VCaP (cell line): ENCODE measurements at regions not wholly inside any gene's neighbourhood (a gene's known extent, or its start where the extent isn't known, plus 50 kb on each side); places are given as distances from the start of the nearest gene placed in this dataset.

ENCODE experiments used
- H3K27ac ChIP-seq: fragments of 450-650 bp; 2 replicates; pipeline ENCODE4 v1.5.1; 2017
- TF ChIP-seq, protein P1 (sequence below): fragments of 450-650 bp; conservative IDR thresholded peaks from 2 replicates; pipeline ENCODE4 v1.5.1; 2017; ENCODE audit warnings: mild to moderate bottlenecking, moderate library complexity

DNA sequence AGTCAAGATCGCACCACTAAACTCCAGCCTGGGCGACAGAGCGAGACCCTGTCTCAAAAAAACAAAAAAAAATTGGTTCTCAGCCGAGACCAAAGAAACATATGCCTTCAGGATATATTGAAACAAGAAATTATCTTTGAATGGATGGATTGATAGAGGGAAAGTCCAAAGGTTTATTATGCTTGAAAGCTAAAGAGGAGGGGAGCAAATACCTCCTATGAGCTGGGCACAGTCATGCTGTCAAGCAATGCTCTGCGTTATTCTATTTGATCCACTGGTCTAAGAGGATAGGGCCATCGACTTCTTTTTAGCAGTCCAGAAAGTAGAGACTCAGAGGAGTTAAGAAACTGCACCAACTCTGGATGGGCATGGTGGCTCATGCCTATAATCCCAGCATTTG is 85.9 kb upstream of the SLC34A2 start:
- TF ChIP-seq, protein P1, sequence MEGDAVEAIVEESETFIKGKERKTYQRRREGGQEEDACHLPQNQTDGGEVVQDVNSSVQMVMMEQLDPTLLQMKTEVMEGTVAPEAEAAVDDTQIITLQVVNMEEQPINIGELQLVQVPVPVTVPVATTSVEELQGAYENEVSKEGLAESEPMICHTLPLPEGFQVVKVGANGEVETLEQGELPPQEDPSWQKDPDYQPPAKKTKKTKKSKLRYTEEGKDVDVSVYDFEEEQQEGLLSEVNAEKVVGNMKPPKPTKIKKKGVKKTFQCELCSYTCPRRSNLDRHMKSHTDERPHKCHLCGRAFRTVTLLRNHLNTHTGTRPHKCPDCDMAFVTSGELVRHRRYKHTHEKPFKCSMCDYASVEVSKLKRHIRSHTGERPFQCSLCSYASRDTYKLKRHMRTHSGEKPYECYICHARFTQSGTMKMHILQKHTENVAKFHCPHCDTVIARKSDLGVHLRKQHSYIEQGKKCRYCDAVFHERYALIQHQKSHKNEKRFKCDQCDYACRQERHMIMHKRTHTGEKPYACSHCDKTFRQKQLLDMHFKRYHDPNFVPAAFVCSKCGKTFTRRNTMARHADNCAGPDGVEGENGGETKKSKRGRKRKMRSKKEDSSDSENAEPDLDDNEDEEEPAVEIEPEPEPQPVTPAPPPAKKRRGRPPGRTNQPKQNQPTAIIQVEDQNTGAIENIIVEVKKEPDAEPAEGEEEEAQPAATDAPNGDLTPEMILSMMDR: no peak
- H3K27ac ChIP-seq: no peak overlapping the region

DNA sequence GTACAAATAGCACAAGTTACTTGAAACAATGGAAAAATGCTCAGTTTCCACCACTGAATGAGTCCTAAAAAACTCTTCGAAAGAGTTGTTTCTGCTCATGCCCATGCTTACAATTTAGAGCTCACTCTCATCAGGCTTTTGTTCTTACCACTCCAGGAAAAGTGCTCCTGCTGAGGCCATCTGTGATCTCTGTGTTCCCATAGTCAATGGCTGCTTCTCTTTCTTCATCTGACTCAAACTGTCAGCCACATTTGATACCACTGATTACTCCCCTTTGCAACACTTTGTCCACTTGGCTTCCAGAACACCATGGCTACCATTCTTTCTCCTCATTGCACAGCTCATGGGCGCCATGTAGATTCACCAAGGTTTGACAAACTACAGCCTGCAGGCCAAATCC is 80.0 kb upstream of the SLC34A2 start:
- TF ChIP-seq, protein P1: no peak
- no peak overlapping the region for H3K27ac ChIP-seq

DNA sequence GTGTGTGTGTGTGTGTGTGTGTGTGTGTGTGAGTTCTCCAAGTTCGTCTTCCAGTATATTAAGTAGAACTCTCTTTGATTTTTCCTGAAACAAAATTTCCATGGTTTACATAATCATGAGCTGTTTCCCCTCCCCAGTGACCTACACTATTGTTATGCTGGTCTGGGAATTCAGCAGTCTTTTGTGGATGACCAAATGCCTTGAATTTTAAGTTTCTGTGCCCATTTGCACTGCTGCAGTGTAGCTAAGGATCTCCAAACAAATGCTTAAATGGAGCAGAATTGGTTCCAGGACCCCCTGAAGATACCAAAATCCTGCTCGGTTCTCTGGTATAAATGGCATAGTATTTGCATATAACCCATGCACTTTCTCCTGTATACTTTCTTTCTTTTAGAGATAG is 77.2 kb upstream of the SLC34A2 start:
- no peak overlapping the region for H3K27ac ChIP-seq
- TF ChIP-seq, protein P1: no peak

DNA sequence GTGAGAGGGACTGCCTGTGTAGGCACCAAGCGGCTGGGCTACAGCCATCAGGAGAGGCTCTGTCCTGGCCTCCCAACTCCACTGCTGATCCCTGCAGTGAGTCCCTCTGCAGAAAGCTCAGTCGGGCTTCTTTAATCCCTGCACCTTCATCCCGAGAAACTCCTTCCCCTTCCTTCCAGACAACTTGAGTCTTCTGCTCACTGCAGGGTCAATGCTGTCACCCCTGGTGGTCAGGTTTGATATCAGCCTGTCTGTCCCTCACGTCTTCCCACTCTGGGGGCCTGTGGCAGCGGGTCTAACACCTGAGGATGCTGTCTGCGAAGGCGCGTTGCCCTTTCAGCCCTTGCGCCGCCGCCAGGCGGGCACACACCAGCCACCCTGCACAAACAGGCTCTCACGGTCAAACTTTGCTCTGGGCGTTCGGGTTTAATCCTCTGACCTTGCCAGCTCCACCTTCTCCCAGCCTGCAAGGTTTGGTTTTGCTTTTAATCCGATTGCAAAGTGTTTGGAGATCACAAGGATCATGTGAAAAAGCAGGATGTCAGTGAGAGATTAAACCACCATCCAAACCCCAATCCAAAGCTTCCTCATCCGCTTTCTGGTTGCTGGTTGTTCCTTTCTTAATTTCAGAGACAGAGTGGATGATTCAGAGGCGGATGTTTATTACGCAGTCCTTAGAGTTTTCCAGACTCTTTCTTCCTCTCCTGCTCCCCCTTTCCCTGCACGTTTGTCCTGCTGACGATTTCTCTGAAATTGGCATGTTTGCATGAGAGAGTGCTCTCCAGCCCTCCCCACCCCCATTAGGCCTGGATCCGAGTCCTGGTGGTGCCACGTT is 74.8 kb upstream of the SLC34A2 start:
- no peak overlapping the region for H3K27ac ChIP-seq
- TF ChIP-seq, protein P1: no peak

DNA sequence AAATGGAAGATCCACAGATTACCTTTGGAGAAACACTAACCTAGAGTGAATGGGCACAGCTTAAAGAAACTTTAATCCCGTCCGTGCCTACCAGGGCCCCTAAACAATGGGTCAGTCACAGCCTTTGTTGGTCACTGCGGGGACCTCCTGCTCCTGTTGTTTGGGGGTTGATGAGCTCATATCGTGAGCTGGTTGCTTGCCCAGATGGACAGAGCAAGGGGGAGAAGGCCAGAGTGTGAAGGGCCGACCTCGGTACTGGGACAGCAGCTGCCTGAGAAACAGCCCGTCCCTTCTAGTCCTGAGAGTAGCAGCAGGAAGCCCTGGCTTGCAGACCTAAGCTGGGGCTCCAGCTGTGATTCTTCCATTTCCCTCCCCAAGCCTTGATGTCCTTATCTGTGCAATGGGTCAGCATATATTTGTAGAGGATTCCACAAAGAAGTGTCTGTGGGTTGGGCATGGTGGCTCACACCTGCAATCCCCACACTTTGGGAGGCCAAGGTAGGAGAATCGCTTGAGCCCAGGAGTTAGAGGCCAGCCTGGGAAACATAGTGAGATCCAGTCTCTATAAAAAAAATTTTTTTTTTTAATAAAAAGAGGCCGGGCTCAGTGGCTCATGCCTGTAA is 69.6 kb upstream of the SLC34A2 start:
- TF ChIP-seq, protein P1: no peak
- no peak overlapping the region for H3K27ac ChIP-seq

DNA sequence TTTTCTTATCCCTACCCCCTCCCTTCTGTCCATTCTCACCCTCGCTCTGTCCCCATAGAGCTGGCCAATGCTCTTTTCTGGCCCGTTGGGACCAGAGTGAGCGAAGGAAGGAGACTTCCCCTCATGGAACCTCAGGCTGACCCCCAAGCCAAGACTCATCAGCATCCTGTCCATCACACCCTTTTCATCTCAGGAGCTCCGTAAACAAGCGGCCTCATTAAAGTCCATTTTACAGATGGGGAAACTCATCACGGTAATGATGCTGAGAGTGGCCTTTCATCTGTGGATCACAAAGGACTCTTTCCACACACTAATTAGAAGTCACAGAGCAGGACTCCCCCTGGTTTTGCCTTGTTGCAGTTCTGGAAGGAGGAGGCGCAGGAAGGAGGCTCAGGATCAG is 67.4 kb upstream of the SLC34A2 start:
- TF ChIP-seq, protein P1: no peak
- H3K27ac ChIP-seq: no peak overlapping the region

DNA sequence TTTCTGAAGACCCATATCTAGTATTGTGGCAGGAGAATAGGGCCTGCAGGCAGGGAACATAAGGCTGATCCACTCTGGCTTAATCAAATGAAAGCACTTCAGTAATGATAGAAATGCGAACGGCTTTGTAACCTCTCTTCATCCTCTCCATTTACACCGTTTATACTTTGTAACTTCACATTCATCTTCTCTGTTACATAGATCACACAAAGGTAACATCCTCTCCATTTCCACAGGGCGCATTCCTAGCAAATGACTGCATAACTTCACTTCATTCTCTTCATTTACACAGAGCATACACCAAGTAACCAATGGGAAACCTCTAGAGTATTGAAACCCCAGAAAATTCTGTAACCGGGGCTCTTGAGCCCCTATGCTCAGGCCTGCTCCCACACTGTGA is 65.5 kb upstream of the SLC34A2 start:
- TF ChIP-seq, protein P1: no peak
- H3K27ac ChIP-seq: no peak overlapping the region
